Epithelial cell of proximal tubule (primary cell): ENCODE measurements at regions not wholly inside any gene's neighbourhood (a gene's known extent, or its start where the extent isn't known, plus 50 kb on each side); places are given as distances from the start of the nearest gene placed in this dataset.

ENCODE experiments used
- DNase-seq: peaks from one replicate; pipeline ENCODE4 v3.0.0-alpha.2; 2011; ENCODE audit warnings: low read depth
- H3K4me3 ChIP-seq: 2 replicates; pipeline ENCODE4 v1.5.1; 2011; ENCODE audit warnings: low read depth, mild to moderate bottlenecking, low read length
- TF ChIP-seq, protein P1 (sequence below): conservative IDR thresholded peaks from 2 replicates; pipeline ENCODE4 v1.5.1; 2012; ENCODE audit warnings: low read depth, mild to moderate bottlenecking, low read length

DNA sequence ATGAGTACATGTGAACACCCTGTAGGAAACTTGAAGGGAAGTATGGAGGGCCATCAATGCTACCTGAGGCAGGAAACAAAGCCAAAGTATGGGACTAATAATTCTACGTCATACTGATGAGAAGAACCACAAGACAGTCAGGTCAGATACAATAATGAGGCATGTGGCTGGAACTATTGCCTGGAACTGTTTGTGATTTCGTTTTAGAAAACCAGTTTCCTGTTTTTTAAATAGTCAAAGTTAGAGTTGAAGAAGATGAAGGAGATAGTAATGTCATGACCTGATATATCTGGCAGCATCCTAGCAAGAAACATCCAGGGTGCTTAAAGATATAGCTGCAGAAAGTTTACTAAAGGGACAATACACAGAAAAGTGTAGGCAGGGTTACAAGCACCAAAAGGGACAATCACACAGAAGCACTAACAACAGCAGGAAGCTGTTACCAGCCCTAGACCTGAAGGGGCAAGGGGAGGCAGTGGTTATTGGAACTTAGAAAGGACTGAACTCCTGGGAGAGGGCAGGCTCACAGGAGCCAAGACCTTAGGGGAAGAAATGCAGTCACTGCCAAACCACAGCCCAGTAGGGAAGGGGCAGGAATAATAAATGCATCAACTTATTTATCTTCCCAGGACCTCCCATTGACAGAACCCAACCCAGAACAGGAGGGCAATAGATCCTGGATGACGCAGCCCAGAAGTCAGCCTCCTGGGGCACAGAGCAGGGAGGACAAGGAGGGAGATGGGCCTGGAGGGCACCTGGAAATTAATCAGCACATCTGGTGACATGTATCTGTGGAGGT is 302.1 kb upstream of the STT3B start:
- TF ChIP-seq, protein P1, sequence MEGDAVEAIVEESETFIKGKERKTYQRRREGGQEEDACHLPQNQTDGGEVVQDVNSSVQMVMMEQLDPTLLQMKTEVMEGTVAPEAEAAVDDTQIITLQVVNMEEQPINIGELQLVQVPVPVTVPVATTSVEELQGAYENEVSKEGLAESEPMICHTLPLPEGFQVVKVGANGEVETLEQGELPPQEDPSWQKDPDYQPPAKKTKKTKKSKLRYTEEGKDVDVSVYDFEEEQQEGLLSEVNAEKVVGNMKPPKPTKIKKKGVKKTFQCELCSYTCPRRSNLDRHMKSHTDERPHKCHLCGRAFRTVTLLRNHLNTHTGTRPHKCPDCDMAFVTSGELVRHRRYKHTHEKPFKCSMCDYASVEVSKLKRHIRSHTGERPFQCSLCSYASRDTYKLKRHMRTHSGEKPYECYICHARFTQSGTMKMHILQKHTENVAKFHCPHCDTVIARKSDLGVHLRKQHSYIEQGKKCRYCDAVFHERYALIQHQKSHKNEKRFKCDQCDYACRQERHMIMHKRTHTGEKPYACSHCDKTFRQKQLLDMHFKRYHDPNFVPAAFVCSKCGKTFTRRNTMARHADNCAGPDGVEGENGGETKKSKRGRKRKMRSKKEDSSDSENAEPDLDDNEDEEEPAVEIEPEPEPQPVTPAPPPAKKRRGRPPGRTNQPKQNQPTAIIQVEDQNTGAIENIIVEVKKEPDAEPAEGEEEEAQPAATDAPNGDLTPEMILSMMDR, result no peak
- H3K4me3 ChIP-seq, result no peak overlapping the region
- DNase-seq, result no peak

DNA sequence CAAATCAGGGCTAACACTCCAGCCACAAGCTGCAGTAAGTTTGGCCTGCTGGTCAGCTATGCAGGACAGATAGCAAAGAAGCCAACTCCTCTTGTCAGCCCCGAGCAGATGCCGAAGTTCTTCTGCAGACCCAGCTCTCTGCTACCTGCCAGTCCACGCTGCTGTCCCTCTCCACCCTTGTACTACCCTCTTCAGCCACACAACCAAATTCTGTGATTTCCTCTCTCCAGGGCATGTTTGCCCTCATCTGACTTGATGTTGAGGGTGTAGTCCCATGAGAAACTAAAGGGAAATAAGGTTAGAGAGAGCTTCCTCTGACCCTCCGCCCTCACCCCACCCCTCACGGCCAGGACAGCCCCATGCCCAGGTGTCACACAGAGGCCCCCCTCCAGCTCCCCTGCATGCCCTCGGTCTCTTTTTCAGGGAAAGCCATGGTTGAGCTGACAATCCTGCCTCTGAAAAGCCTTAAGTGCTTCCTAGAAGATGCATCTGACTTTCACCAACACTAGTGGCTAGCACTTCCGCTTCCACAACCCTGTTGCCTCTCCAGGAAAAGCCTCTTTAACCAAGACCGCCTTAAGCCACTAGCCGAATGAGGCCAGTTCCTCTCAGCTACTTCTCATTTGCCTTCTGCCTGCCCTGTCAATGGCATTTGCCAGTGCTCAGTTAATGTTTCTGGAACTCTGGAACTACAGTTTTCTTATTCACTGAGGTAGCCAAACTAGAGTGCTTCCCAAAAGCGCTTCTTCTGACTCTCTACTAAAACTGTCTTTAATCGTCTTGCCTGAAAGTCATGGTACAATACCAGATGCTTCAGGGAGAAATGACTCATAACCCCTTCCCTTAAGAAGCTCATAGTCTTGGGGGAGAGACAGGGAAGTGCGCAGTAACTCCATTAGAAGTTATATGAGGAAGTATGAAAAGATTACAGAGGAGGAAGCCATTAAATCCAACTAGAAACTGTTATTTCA is 300.4 kb upstream of the STT3B start:
- TF ChIP-seq, protein P1, result no peak
- DNase-seq, result no peak
- H3K4me3 ChIP-seq, result no peak overlapping the region

DNA sequence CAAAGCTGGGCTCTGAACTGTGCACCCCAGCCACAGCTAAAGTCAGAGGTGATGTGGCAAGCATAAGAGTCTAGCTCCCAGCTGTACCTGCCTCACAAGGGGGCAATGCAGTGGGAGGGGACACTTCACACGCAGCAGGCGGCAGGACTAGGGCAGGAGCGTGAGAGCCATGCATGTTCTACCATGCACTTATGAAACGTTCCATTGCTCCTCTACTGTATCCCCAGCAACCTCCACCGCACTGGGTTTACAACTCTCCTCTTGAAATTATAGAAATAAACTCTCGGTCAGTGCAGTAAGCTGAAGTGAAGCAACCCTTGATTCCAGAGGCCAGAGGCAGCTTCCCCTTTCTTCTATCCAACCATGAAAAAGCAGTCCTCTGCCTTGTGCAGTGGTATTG is 298.6 kb upstream of the STT3B start:
- no peak overlapping the region for H3K4me3 ChIP-seq
- DNase-seq, result no peak
- TF ChIP-seq, protein P1, result no peak

DNA sequence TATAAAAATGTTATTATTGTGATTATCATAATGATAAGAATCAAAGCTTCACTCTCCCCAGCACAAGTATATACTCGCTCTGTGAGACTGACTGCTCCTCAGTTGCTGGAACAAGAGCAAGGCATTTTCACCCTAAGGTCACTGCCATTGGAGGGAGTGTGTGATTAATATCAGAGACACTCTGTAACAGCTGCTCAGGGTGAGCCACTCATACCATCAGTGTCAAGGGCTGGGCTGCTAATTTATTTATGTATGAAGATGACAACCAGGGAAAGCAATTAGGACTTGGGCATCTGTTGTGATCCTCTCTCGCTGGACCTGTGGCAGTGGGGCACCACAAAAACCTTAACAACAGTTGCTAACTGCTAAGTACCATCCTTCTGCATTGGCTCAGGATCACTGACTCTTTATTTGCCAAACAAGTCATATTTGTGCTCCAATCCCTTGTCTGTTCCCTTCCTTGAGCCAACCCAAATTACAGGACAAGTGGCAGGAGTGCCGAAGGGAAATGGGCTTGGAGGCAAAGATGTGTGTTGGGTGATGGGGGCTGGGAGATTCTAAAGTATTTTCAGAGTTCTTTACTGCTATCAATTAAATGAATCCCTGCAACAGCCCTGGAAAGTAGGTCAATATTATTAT is 297.5 kb upstream of the STT3B start:
- DNase-seq, result no peak
- no peak overlapping the region for H3K4me3 ChIP-seq
- TF ChIP-seq, protein P1, result no peak

DNA sequence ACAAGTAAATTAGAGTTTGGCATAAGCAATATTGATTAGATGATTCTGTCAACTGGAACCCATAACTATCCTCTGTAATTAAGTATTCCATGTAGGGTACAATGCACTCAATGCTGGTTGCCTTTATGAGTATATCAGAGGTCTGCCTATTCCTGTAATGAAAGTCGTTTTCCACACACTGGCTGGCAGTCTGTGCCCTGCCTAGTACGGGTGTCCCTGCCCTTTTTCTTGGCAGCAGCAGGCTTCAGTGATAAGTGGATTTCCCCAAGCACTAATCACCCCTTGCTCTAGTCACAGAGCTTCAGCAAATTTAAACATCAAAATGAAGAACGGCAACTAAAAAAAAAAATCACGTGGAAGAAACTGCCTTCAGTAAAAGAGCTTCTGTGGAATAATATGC is 294.8 kb upstream of the STT3B start:
- no peak for DNase-seq
- TF ChIP-seq, protein P1, result no peak
- H3K4me3 ChIP-seq, result no peak overlapping the region

DNA sequence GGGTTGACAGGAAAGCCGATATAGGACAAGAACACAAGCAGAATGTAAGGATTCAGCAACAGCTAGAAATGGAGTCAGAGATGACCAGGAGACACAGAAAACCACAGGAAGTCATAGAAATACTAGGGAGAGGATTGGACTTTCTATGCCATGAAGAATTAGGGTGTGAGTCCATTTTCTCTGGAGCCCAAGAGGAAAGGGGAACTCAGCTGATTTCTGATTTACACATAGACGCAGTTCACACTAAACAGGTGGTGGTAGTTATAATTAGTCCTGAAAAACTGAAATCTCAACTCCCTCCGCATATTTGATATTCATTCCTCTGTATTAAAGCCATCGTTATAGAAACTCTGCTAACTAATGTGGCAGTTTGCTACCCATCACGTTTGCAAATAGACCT is 292.7 kb upstream of the STT3B start:
- TF ChIP-seq, protein P1, result no peak
- no peak for DNase-seq
- no peak overlapping the region for H3K4me3 ChIP-seq
